Nephron progenitor cell (in vitro differentiated cells): ENCODE measurements at regions not wholly inside any gene's neighbourhood (a gene's known extent, or its start where the extent isn't known, plus 50 kb on each side); places are given as distances from the start of the nearest gene placed in this dataset.

ENCODE experiments used
- DNase-seq: peaks from one replicate; pipeline ENCODE4 v3.0.0; 2021
- H3K27ac Mint-ChIP-seq: 2 replicates; pipeline ENCODE4 v1.8.0; 2021; ENCODE audit warnings: mild to moderate bottlenecking, moderate library complexity, mixed read lengths
- H3K27me3 Mint-ChIP-seq: 2 replicates; pipeline ENCODE4 v1.8.0; 2021; ENCODE audit warnings: mild to moderate bottlenecking, low read depth, mixed read lengths; ENCODE audit not compliant: poor library complexity
- H3K36me3 Mint-ChIP-seq: 2 replicates; pipeline ENCODE4 v1.8.0; 2021; ENCODE audit warnings: low read depth, mixed read lengths
- H3K4me1 Mint-ChIP-seq: 2 replicates; pipeline ENCODE4 v1.8.0; 2021; ENCODE audit warnings: mixed read lengths
- H3K4me3 Mint-ChIP-seq: 2 replicates; pipeline ENCODE4 v1.8.0; 2021; ENCODE audit warnings: mild to moderate bottlenecking, moderate library complexity, mixed read lengths
- H3K9me3 Mint-ChIP-seq: 2 replicates; pipeline ENCODE4 v1.8.0; 2021; ENCODE audit warnings: mild to moderate bottlenecking, moderate library complexity, mixed read lengths
- CTCF ChIP-seq: fragments of 200-600 bp; sonication (generic); IDR thresholded peaks from 2 replicates; pipeline ENCODE4 v1.5.0; 2021; ENCODE audit warnings: antibody characterized with exemption

DNA sequence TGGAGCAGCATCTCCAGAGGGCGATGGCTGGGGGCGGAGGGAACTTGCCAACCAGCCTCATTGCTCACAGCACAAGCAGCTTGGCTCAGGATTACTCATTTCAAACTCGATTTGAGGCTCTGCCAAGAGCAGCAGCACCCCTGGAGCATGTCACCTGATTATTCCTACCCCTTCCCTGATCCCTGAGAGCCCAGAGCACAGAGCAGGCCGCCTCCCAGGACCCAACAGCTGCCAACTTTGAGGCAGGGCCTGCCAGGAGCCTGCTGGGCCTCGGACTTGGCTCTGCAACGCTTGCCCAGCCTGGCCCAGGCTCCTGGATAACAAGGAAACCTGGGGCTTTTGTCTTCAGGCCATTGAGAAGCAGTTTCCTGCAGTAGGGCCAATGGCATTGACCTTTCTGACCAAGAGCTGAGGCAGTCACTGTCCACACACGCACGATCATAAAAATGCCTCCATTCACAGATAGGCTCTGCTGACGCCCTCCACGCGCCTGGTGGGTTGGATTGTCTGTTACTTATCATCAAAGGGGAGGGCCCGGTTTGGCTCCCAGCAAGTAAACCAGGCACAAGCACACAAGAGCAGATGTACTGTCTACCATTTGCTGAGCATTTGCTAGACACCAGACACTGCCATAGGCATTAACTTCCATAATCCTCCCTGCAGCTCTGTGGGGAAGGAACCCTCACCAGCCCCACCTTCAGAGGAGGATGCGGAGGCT is 406.6 kb upstream of the EEF2KMT start:
- DNase-seq = no peak
- no peaks in the 10 kb centered on the region for H3K36me3 Mint-ChIP-seq
- H3K4me1 Mint-ChIP-seq = peaks cover 65% of the 10 kb centered on the region
- no peak overlapping the region for H3K4me3 Mint-ChIP-seq
- H3K9me3 Mint-ChIP-seq = no peaks in the 10 kb centered on the region
- H3K27ac Mint-ChIP-seq = no peak overlapping the region
- TF ChIP-seq CTCF = no peak
- peaks cover 25% of the 10 kb centered on the region for H3K27me3 Mint-ChIP-seq

DNA sequence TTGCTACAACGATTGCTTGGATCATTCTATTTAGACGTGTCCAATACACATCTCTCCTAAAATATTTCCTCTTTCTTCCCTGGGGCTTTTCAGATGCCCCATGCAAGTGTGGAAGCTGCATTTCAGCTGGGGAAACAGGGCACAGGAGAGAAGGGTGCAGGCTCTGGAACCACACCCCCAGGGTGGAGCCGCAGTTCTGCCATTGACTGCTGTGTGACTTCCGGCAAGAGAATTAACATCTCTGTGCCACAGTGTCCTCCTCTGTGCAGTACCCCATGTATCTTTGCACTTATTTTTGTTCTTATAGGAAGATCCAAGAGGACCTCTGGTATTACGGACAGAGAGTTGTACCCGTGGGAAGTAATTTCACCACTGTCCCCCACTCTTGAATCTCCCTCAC is 405.3 kb upstream of the EEF2KMT start:
- Mint-ChIP-seq H3K27ac (no peak overlapping the region), H3K36me3 (no peaks in the 10 kb centered on the region), H3K4me3 (no peak overlapping the region), H3K4me1 (peaks cover 72% of the 10 kb centered on the region), H3K9me3 (no peaks in the 10 kb centered on the region), H3K27me3 (peaks cover 18% of the 10 kb centered on the region)
- no peak for TF ChIP-seq CTCF
- DNase-seq = no peak

DNA sequence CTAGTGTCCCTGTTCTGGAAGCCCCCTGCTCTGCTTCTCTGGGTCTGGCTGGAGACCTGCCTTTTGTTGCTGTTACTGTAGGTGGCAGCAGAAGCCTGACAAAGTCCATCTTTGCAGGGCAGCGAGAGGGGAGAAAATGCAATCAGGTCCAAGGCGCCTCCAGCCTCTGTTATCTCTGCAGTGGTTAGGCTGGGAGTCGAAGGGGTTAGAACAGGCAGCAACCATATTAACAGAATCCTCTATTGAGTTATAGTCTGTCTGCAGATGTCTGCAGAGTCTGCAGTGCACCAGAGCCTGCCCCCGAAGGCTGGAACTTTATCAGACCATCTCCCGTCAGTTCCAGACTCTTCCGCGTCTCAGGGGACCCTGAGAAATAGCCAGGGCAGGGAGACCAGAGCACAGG is 404.9 kb upstream of the EEF2KMT start:
- H3K4me3 Mint-ChIP-seq = no peak overlapping the region
- no peak overlapping the region for H3K27ac Mint-ChIP-seq
- DNase-seq = peak; percentile 53
- peaks cover 18% of the 10 kb centered on the region for H3K27me3 Mint-ChIP-seq
- H3K36me3 Mint-ChIP-seq = no peaks in the 10 kb centered on the region
- H3K9me3 Mint-ChIP-seq = no peaks in the 10 kb centered on the region
- peaks cover 77% of the 10 kb centered on the region for H3K4me1 Mint-ChIP-seq
- peak; percentile 66 for TF ChIP-seq CTCF

DNA sequence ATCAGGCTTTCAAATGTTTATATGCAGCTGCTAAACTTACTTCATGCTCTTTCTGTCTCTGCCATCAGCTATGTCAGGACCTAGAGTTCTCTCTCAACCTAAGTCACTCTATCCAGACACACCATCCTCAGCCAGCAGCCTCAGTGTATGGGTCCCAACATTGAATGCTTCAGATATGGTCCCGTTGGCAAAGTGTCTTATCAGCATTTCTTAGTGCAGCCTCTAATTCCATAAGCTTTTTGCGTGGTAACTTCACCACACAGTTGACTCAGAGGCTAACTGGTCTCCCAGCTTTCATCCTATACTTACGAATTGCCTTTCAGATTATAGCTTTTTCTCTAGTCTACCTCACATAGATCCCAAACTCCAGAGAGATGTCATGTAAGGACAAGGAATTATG is 402.9 kb upstream of the EEF2KMT start:
- Mint-ChIP-seq H3K4me1 (peaks cover 75% of the 10 kb centered on the region), H3K9me3 (no peaks in the 10 kb centered on the region), H3K4me3 (no peak overlapping the region), H3K27ac (no peak overlapping the region), H3K36me3 (no peaks in the 10 kb centered on the region), H3K27me3 (peaks cover 7% of the 10 kb centered on the region)
- no peak for DNase-seq
- TF ChIP-seq CTCF = no peak

GRCh38 chr16:5498562-5498961 is 401.0 kb upstream of the EEF2KMT start:
- no peak for DNase-seq
- TF ChIP-seq CTCF = no peak
- H3K4me3 Mint-ChIP-seq = no peak overlapping the region
- H3K27me3 Mint-ChIP-seq = peaks cover 2% of the 10 kb centered on the region
- H3K4me1 Mint-ChIP-seq = peaks cover 65% of the 10 kb centered on the region
- H3K36me3 Mint-ChIP-seq = no peaks in the 10 kb centered on the region
- H3K9me3 Mint-ChIP-seq = no peaks in the 10 kb centered on the region
- H3K27ac Mint-ChIP-seq = peak overlapping the region; percentile 94

- no peak for TF ChIP-seq CTCF
- no peak for DNase-seq
- peak overlapping the region; percentile 61 for H3K27ac Mint-ChIP-seq
- H3K4me1 Mint-ChIP-seq = peaks cover 60% of the 10 kb centered on the region
- no peak overlapping the region for H3K4me3 Mint-ChIP-seq
- H3K27me3 Mint-ChIP-seq = no peaks in the 10 kb centered on the region
- H3K36me3 Mint-ChIP-seq = no peaks in the 10 kb centered on the region
- H3K9me3 Mint-ChIP-seq = no peaks in the 10 kb centered on the region
Observed at GRCh38 chr16:5496013-5496412, 398.4 kb upstream of the EEF2KMT start.
